ENCODE measurements at regions not wholly inside any gene's neighbourhood (a gene's known extent, or its start where the extent isn't known, plus 50 kb on each side); places are given as distances from the start of the nearest gene placed in this dataset.

- Mint-ChIP-seq H3K4me3 (no peak overlapping the region), H3K27me3 (peaks cover 0 to 1% of the 10 kb centered on the region in 2 donors), H3K27ac (no peak overlapping the region), H3K9me3 (no peaks in the 10 kb centered on the region), H3K36me3 (no peaks in the 10 kb centered on the region), H3K4me1 (no peaks in the 10 kb centered on the region)
- Histone ChIP-seq H3K4me1 (ENCODE audit: control insufficient read depth in 1 of 2, extremely low read depth in 1 of 2, insufficient read depth in 2 of 2, low read length in 2 of 2) (no peaks in the 10 kb centered on the region), H3K9me3 (no peaks in the 10 kb centered on the region), H3K4me3 (ENCODE audit: control insufficient read depth in 1 of 2, extremely low read depth in 1 of 2, low read length in 1 of 2) (no peak overlapping the region), H3K27ac (ENCODE audit: low read length) (no peak overlapping the region), H3K27me3 (replicated peaks in 1 of 2; ENCODE audit: control insufficient read depth in 2 of 2, extremely low read depth in 1 of 2, insufficient read depth in 2 of 2, low read length in 1 of 2) (no peaks in the 10 kb centered on the region), H3K36me3 (ENCODE audit: control insufficient read depth in 2 of 2, extremely low read depth in 1 of 2, insufficient read depth in 1 of 2, low read length in 1 of 2) (no peaks in the 10 kb centered on the region)
- 100% methylated on average over 1 of the region's 3 CpGs for WGBS (ENCODE audit: insufficient coverage)
- CTCF ChIA-PET: no interaction called here
- DNase-seq (no peak), ATAC-seq (replicated peaks in 1 of 4) (no peak)
- POLR2A ChIA-PET: interaction anchor here in 1 of 2 donors (0.5 kb wide), 1 partner anchor 57 kb away, joined by 3 read pairs; no protein-coding TSS in a partner anchor
Observed at GRCh38 chr3:15958692-15959433, 161.1 kb upstream of the ANKRD28 start.

GRCh38 chr3:15959434-15959811, 161.6 kb upstream of the ANKRD28 start:
- Mint-ChIP-seq H3K36me3 (no peaks in the 10 kb centered on the region), H3K9me3 (no peaks in the 10 kb centered on the region), H3K4me3 (no peak overlapping the region), H3K4me1 (no peaks in the 10 kb centered on the region), H3K27ac (no peak overlapping the region), H3K27me3 (peaks cover 0 to 1% of the 10 kb centered on the region in 2 donors)
- 58% methylated on average over 2 of the region's 2 CpGs for WGBS (ENCODE audit: insufficient coverage)
- DNase-seq: no peak
- Histone ChIP-seq H3K4me3 (ENCODE audit: control insufficient read depth in 1 of 2, extremely low read depth in 1 of 2, low read length in 1 of 2) (no peak overlapping the region), H3K27me3 (replicated peaks in 1 of 2; ENCODE audit: control insufficient read depth in 2 of 2, extremely low read depth in 1 of 2, insufficient read depth in 2 of 2, low read length in 1 of 2) (no peaks in the 10 kb centered on the region), H3K27ac (ENCODE audit: low read length) (no peak overlapping the region), H3K36me3 (ENCODE audit: control insufficient read depth in 2 of 2, extremely low read depth in 1 of 2, insufficient read depth in 1 of 2, low read length in 1 of 2) (no peaks in the 10 kb centered on the region), H3K4me1 (ENCODE audit: control insufficient read depth in 1 of 2, extremely low read depth in 1 of 2, insufficient read depth in 2 of 2, low read length in 2 of 2) (no peaks in the 10 kb centered on the region), H3K9me3 (no peaks in the 10 kb centered on the region)
- CTCF ChIA-PET: no interaction called here
- POLR2A ChIA-PET: no interaction called here
- ATAC-seq (replicated peaks in 1 of 4): no peak

GRCh38 chr3:15964605-15965442, 167.0 kb upstream of the ANKRD28 start:
- Histone ChIP-seq H3K27me3 (replicated peaks in 1 of 2; ENCODE audit: control insufficient read depth in 2 of 2, extremely low read depth in 1 of 2, insufficient read depth in 2 of 2, low read length in 1 of 2) (peaks cover 0 to 3% of the 10 kb centered on the region in 2 experiments), H3K4me3 (ENCODE audit: control insufficient read depth in 1 of 2, extremely low read depth in 1 of 2, low read length in 1 of 2) (no peak overlapping the region), H3K36me3 (ENCODE audit: control insufficient read depth in 2 of 2, extremely low read depth in 1 of 2, insufficient read depth in 1 of 2, low read length in 1 of 2) (no peaks in the 10 kb centered on the region), H3K9me3 (no peaks in the 10 kb centered on the region), H3K4me1 (ENCODE audit: control insufficient read depth in 1 of 2, extremely low read depth in 1 of 2, insufficient read depth in 2 of 2, low read length in 2 of 2) (no peaks in the 10 kb centered on the region), H3K27ac (ENCODE audit: low read length) (no peak overlapping the region)
- Mint-ChIP-seq H3K9me3 (no peaks in the 10 kb centered on the region), H3K36me3 (no peaks in the 10 kb centered on the region), H3K27ac (no peak overlapping the region), H3K4me1 (no peaks in the 10 kb centered on the region), H3K27me3 (peaks cover 0 to 3% of the 10 kb centered on the region in 2 donors), H3K4me3 (no peak overlapping the region)
- WGBS (ENCODE audit: insufficient coverage): 90% methylated on average over 6 of the region's 17 CpGs
- POLR2A ChIA-PET: no interaction called here
- CTCF ChIA-PET: no interaction called here
- ATAC-seq (replicated peaks in 1 of 4) (no peak), DNase-seq (no peak)

GRCh38 chr3:15967577-15967976, 169.8 kb upstream of the ANKRD28 start:
- no peak overlapping the region for H3K27ac ChIP-seq (ENCODE audit: low read length)
- Mint-ChIP-seq H3K9me3 (no peaks in the 10 kb centered on the region), H3K27me3 (peaks cover 0 to 3% of the 10 kb centered on the region in 2 donors), H3K4me3 (no peak overlapping the region), H3K27ac (no peak overlapping the region), H3K36me3 (no peaks in the 10 kb centered on the region), H3K4me1 (no peaks in the 10 kb centered on the region)
- H3K4me3 ChIP-seq (ENCODE audit: control insufficient read depth in 1 of 2, extremely low read depth in 1 of 2, low read length in 1 of 2): no peak overlapping the region
- no peak for ATAC-seq (replicated peaks in 1 of 4)
- no peaks in the 10 kb centered on the region for H3K9me3 ChIP-seq
- H3K36me3 ChIP-seq (ENCODE audit: control insufficient read depth in 2 of 2, extremely low read depth in 1 of 2, insufficient read depth in 1 of 2, low read length in 1 of 2): no peaks in the 10 kb centered on the region
- CTCF ChIA-PET: no interaction called here
- DNase-seq: no peak
- WGBS (ENCODE audit: insufficient coverage): 90% methylated on average over 1 of the region's 3 CpGs
- POLR2A ChIA-PET: no interaction called here
- H3K27me3 ChIP-seq (replicated peaks in 1 of 2; ENCODE audit: control insufficient read depth in 2 of 2, extremely low read depth in 1 of 2, insufficient read depth in 2 of 2, low read length in 1 of 2): peaks cover 0 to 6% of the 10 kb centered on the region in 2 experiments
- H3K4me1 ChIP-seq (ENCODE audit: control insufficient read depth in 1 of 2, extremely low read depth in 1 of 2, insufficient read depth in 2 of 2, low read length in 2 of 2): no peaks in the 10 kb centered on the region

GRCh38 chr3:15969874-15970640, 172.3 kb upstream of the ANKRD28 start:
- H3K4me3 ChIP-seq (ENCODE audit: control insufficient read depth in 1 of 2, extremely low read depth in 1 of 2, low read length in 1 of 2): no peak overlapping the region
- DNase-seq (no peak), ATAC-seq (replicated peaks in 1 of 4) (no peak)
- H3K9me3 ChIP-seq: no peaks in the 10 kb centered on the region
- Mint-ChIP-seq H3K9me3 (no peaks in the 10 kb centered on the region), H3K4me1 (no peaks in the 10 kb centered on the region), H3K27ac (no peak overlapping the region), H3K36me3 (no peaks in the 10 kb centered on the region), H3K27me3 (peaks cover 0 to 5% of the 10 kb centered on the region in 2 donors), H3K4me3 (no peak overlapping the region)
- H3K4me1 ChIP-seq (ENCODE audit: control insufficient read depth in 1 of 2, extremely low read depth in 1 of 2, insufficient read depth in 2 of 2, low read length in 2 of 2): no peaks in the 10 kb centered on the region
- no peak overlapping the region for H3K27ac ChIP-seq (ENCODE audit: low read length)
- WGBS (ENCODE audit: insufficient coverage): 20% methylated on average over 1 of the region's 5 CpGs
- no peaks in the 10 kb centered on the region for H3K36me3 ChIP-seq (ENCODE audit: control insufficient read depth in 2 of 2, extremely low read depth in 1 of 2, insufficient read depth in 1 of 2, low read length in 1 of 2)
- ChIA-PET CTCF (no interaction called here), POLR2A (no interaction called here)
- H3K27me3 ChIP-seq (replicated peaks in 1 of 2; ENCODE audit: control insufficient read depth in 2 of 2, extremely low read depth in 1 of 2, insufficient read depth in 2 of 2, low read length in 1 of 2): peaks cover 0 to 14% of the 10 kb centered on the region in 2 experiments

GRCh38 chr3:15973414-15973813, 175.6 kb upstream of the ANKRD28 start:
- Mint-ChIP-seq H3K27ac (no peak overlapping the region), H3K27me3 (peaks cover 4 to 5% of the 10 kb centered on the region in 2 donors), H3K4me3 (no peak overlapping the region), H3K4me1 (no peaks in the 10 kb centered on the region), H3K36me3 (no peaks in the 10 kb centered on the region), H3K9me3 (no peaks in the 10 kb centered on the region)
- WGBS (ENCODE audit: insufficient coverage): 80% methylated on average over 8 of the region's 8 CpGs
- no peak overlapping the region for H3K27ac ChIP-seq (ENCODE audit: low read length)
- no peaks in the 10 kb centered on the region for H3K9me3 ChIP-seq
- peaks cover 0 to 11% of the 10 kb centered on the region in 2 experiments for H3K27me3 ChIP-seq (replicated peaks in 1 of 2; ENCODE audit: control insufficient read depth in 2 of 2, extremely low read depth in 1 of 2, insufficient read depth in 2 of 2, low read length in 1 of 2)
- no peaks in the 10 kb centered on the region for H3K36me3 ChIP-seq (ENCODE audit: control insufficient read depth in 2 of 2, extremely low read depth in 1 of 2, insufficient read depth in 1 of 2, low read length in 1 of 2)
- ChIA-PET CTCF (interaction anchor here in 1 of 2 donors (1.1 kb wide), 1 partner anchor 343 kb away, joined by 5 read pairs; no protein-coding TSS in a partner anchor), POLR2A (no interaction called here)
- no peaks in the 10 kb centered on the region for H3K4me1 ChIP-seq (ENCODE audit: control insufficient read depth in 1 of 2, extremely low read depth in 1 of 2, insufficient read depth in 2 of 2, low read length in 2 of 2)
- no peak overlapping the region for H3K4me3 ChIP-seq (ENCODE audit: control insufficient read depth in 1 of 2, extremely low read depth in 1 of 2, low read length in 1 of 2)
- DNase-seq (no peak), ATAC-seq (replicated peaks in 1 of 4) (no peak)

Measured in T-cell (primary cell).